ENCODE measurements at regions not wholly inside any gene's neighbourhood (a gene's known extent, or its start where the extent isn't known, plus 50 kb on each side); places are given as distances from the start of the nearest gene placed in this dataset.
"Not testable (repeated sequence)": the region's sequence is repeated elsewhere in the genome, so short reads cannot be mapped to it uniquely, and the experiment has no call there.

- no peak for DNase-seq
Measured at GRCh38 chr6:141764388-141764787, 368.3 kb upstream of the GJE1 start.

GRCh38 chr6:141758430-141758829 is 374.3 kb upstream of the GJE1 start:
- no peak for DNase-seq

- DNase-seq: no peak
Measured at GRCh38 chr6:141753180-141753579, 379.5 kb upstream of the GJE1 start.

GRCh38 chr6:141752677-141753076 is 380.0 kb upstream of the GJE1 start:
- DNase-seq: no peak

GRCh38 chr6:141746324-141746723 is 386.4 kb upstream of the GJE1 start:
- DNase-seq: not testable (repeated sequence)

- no peak for DNase-seq
Measured at GRCh38 chr6:141744971-141745370, 387.8 kb upstream of the GJE1 start.

GRCh38 chr6:141744194-141744925 is 388.4 kb upstream of the GJE1 start:
- DNase-seq: no peak

GRCh38 chr6:141736104-141736503 is 396.6 kb upstream of the GJE1 start:
- DNase-seq: no peak

GRCh38 chr6:141735126-141735525 is 397.6 kb upstream of the GJE1 start:
- no peak for DNase-seq

- DNase-seq: no peak
Measured at GRCh38 chr6:141734071-141734840, 398.5 kb upstream of the GJE1 start.

- DNase-seq: no peak
Measured at GRCh38 chr6:141729146-141729545, 403.6 kb upstream of the GJE1 start.

GRCh38 chr6:141728330-141728729 is 404.4 kb upstream of the GJE1 start:
- DNase-seq: no peak

GRCh38 chr6:141726248-141726647 is 406.5 kb upstream of the GJE1 start:
- DNase-seq: no peak

- no peak for DNase-seq
Measured at GRCh38 chr6:141724731-141725130, 408.0 kb upstream of the GJE1 start.

- no peak for DNase-seq
Measured at GRCh38 chr6:141719476-141719875, 413.2 kb upstream of the GJE1 start.

GRCh38 chr6:141705431-141705830 is 427.3 kb upstream of the GJE1 start:
- DNase-seq: no peak

GRCh38 chr6:141704151-141704550 is 428.6 kb upstream of the GJE1 start:
- DNase-seq: no peak

- no peak for DNase-seq
Measured at GRCh38 chr6:141701732-141702131, 431.0 kb upstream of the GJE1 start.

GRCh38 chr6:141700819-141701218 is 431.9 kb upstream of the GJE1 start:
- DNase-seq: no peak

GRCh38 chr6:141688916-141689315 is 443.8 kb upstream of the GJE1 start:
- no peak for DNase-seq

GRCh38 chr6:141685416-141685815 is 447.3 kb upstream of the GJE1 start:
- DNase-seq: no peak

- DNase-seq: no peak
Measured at GRCh38 chr6:141682391-141682790, 450.3 kb upstream of the GJE1 start.

GRCh38 chr6:141677598-141678211 is 455.0 kb upstream of the GJE1 start:
- no peak for DNase-seq

GRCh38 chr6:141675957-141676356 is 456.8 kb upstream of the GJE1 start:
- no peak for DNase-seq
